ENCODE measurements at regions not wholly inside any gene's neighbourhood (a gene's known extent, or its start where the extent isn't known, plus 50 kb on each side); places are given as distances from the start of the nearest gene placed in this dataset.

DNA sequence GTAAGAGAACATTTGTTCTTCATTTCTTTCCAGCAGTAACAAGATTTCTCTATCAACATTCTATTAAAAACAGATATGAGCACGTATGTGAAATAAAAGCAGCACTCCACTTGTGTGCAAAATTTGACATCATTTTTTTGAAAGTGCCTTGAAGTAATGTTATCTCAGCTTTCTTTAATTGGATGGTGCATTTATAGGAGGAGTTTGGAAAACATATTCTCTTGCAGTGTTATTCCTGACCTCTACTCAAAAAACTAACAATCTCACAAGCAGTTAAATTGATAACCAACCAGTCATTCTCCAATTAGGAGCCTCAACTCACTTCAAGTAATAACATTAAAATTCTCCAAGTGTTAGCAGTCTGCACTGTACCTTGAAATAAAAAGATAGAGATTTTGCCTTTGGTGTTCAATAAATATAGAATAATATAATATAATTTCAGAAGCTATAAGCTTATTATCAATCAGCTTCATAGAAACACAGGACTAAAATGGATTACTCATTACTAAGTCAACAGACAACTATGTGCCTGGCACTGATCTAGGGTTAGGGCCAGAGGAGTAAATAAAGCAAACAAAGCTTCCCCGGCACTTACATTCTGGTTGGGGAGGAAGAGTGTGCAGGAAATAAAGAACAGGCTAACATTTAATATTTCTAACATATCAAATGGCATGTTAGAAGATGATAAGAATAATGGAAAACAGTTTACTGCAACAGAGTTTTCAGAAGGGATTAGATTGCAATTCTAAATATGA, 149.0 kb upstream of the SGK1 start:
- TF ChIP-seq POLR2AphosphoS5 (IDR thresholded peaks at IDR 0.05): no peak
- TF ChIP-seq POLR2A (IDR thresholded peaks at IDR 0.05): no peak
- TF ChIP-seq, protein P1, sequence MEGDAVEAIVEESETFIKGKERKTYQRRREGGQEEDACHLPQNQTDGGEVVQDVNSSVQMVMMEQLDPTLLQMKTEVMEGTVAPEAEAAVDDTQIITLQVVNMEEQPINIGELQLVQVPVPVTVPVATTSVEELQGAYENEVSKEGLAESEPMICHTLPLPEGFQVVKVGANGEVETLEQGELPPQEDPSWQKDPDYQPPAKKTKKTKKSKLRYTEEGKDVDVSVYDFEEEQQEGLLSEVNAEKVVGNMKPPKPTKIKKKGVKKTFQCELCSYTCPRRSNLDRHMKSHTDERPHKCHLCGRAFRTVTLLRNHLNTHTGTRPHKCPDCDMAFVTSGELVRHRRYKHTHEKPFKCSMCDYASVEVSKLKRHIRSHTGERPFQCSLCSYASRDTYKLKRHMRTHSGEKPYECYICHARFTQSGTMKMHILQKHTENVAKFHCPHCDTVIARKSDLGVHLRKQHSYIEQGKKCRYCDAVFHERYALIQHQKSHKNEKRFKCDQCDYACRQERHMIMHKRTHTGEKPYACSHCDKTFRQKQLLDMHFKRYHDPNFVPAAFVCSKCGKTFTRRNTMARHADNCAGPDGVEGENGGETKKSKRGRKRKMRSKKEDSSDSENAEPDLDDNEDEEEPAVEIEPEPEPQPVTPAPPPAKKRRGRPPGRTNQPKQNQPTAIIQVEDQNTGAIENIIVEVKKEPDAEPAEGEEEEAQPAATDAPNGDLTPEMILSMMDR (IDR thresholded peaks at IDR 0.05): no peak
- TF ChIP-seq EP300 (IDR thresholded peaks at IDR 0.05): no peak
